ENCODE measurements at regions not wholly inside any gene's neighbourhood (a gene's known extent, or its start where the extent isn't known, plus 50 kb on each side); places are given as distances from the start of the nearest gene placed in this dataset.

DNA sequence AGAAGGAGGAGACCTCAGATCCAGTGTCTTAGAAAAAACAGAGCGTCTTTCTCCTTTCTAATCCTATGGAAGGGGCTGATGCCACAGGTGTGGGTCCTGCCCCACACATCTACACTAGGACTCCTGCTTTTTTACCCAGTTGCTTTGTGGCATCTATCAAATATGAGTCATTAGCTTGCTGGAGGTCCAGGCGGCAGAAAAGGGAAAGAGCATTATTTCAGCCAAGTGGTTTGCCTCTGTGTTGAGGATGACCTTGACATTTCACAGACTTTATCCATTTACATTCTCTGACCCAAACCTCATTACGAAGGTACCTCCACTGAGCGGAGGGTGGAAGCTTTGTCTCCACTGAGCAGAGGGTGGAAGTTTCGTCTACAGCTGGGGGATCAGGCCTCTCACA lies 308.4 kb upstream of the KLF6 start:
- Mint-ChIP-seq H3K27ac (ENCODE audit: unreplicated experiment) (no peak overlapping the region), H3K36me3 (ENCODE audit: low read depth, unreplicated experiment) (no peaks in the 10 kb centered on the region), H3K9me3 (ENCODE audit: unreplicated experiment) (no peaks in the 10 kb centered on the region), H3K27me3 (ENCODE audit: unreplicated experiment) (no peaks in the 10 kb centered on the region), H3K4me1 (ENCODE audit: unreplicated experiment) (no peaks in the 10 kb centered on the region), H3K4me3 (ENCODE audit: unreplicated experiment) (no peak overlapping the region)
- TF ChIP-seq, protein P1, sequence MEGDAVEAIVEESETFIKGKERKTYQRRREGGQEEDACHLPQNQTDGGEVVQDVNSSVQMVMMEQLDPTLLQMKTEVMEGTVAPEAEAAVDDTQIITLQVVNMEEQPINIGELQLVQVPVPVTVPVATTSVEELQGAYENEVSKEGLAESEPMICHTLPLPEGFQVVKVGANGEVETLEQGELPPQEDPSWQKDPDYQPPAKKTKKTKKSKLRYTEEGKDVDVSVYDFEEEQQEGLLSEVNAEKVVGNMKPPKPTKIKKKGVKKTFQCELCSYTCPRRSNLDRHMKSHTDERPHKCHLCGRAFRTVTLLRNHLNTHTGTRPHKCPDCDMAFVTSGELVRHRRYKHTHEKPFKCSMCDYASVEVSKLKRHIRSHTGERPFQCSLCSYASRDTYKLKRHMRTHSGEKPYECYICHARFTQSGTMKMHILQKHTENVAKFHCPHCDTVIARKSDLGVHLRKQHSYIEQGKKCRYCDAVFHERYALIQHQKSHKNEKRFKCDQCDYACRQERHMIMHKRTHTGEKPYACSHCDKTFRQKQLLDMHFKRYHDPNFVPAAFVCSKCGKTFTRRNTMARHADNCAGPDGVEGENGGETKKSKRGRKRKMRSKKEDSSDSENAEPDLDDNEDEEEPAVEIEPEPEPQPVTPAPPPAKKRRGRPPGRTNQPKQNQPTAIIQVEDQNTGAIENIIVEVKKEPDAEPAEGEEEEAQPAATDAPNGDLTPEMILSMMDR (IDR thresholded peaks at IDR 0.05; ENCODE audit: unreplicated experiment), result no peak
- DNase-seq (ENCODE audit: low spot score), result no peak

DNA sequence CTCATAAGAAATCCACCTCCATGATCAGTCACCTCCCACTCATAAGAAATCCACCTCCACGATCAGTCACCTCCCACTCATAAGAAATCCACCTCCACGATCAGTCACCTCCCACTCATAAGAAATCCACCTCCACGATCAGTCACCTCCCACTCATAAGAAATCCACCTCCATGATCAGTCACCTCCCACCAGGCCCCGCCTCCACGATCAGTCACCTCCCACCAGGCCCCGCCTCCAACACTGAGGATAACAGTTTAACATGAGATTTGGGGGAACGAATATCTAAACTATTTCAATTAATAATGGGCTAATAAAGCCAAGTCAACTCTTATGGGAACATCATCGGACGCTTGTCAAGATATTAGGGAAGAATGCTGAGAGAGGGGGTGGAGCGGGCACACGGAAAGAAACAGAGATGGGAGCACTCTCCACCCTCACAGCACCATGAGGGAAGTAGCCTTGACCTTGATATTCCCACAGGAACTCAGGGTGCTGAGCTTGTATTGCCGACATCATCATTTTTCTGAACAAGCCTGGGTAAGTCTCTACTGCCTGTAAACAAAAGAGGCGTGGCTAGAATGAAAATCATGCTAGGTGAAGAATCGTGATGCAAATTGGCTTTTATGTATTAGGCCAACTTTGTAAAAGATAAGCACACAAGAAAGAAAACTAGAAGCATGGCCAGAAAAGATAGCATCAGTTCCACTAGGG lies 303.5 kb upstream of the KLF6 start:
- TF ChIP-seq, protein P1 (IDR thresholded peaks at IDR 0.05; ENCODE audit: unreplicated experiment), result no peak
- H3K9me3 Mint-ChIP-seq (ENCODE audit: unreplicated experiment), result no peaks in the 10 kb centered on the region
- no peaks in the 10 kb centered on the region for H3K36me3 Mint-ChIP-seq (ENCODE audit: low read depth, unreplicated experiment)
- no peak for DNase-seq (ENCODE audit: low spot score)
- H3K27ac Mint-ChIP-seq (ENCODE audit: unreplicated experiment), result no peak overlapping the region
- no peak overlapping the region for H3K4me3 Mint-ChIP-seq (ENCODE audit: unreplicated experiment)
- no peaks in the 10 kb centered on the region for H3K27me3 Mint-ChIP-seq (ENCODE audit: unreplicated experiment)
- H3K4me1 Mint-ChIP-seq (ENCODE audit: unreplicated experiment), result peaks cover 9% of the 10 kb centered on the region

DNA sequence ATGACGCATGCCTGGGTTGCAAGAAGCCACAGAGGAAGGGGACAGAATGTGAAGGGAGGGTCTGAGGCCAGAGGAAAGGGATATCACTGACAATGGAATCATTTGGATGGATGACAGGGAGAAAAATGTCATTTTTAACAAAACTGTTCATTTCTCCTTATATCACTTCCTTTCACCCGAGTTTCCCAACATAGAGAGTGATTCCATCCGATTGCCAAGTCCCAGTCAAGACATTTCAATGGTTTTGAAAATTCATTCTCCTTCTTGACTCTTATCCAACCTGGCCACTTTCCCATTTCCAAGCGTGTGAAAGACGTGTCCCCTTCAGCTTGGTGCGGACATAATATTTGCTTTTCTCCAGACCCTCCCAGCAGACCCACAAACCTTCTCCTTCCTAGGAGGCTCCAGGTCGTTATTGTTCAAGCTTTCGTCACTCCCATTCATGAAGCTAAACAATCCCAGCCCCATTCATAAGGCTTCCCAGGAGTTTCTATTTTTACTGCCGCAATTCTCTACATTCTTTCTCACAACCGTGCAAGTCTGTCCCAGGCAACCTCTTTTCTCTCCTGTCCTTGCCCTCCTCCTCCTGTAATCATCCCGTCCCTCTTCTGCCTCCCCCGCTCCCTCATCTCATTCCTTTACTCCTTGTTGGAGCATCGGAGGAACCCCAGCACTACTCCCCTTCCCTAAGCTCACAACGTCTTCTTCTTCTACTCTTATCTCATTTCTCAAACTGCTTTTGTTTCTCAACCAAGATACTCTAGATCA lies 301.3 kb upstream of the KLF6 start:
- TF ChIP-seq, protein P1 (IDR thresholded peaks at IDR 0.05; ENCODE audit: unreplicated experiment), result no peak
- Mint-ChIP-seq H3K27ac (ENCODE audit: unreplicated experiment) (no peak overlapping the region), H3K36me3 (ENCODE audit: low read depth, unreplicated experiment) (no peaks in the 10 kb centered on the region)

DNA sequence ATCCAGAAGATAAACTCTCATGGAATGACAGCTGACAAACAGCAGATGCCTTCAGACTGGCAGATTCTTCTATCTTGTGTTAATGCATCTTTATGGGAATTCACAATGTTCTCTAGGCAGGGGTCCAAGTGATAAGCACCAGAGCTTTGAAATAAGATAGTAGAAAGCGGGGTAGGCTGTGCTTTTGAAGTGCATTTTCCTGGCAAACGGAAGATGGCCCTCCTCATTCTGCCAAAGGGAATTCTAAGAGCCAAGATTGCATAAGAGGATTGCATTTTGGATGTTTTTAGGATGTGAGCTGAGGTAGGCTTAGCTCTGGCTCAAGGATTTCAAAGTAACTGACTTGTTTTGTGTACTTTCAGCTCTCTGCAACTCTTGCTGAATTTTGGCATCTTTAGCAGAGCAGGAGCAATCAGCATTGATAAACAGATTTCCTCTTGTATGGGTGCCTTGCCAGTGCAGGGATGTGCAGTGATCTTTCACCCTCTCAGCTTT lies 298.5 kb upstream of the KLF6 start:
- H3K36me3 Mint-ChIP-seq (ENCODE audit: low read depth, unreplicated experiment), result no peaks in the 10 kb centered on the region

More for the DNA sequence above, 301.3 kb upstream of the KLF6 start:
- H3K4me3 Mint-ChIP-seq (ENCODE audit: unreplicated experiment), result no peak overlapping the region
- no peaks in the 10 kb centered on the region for H3K27me3 Mint-ChIP-seq (ENCODE audit: unreplicated experiment)
- no peaks in the 10 kb centered on the region for H3K9me3 Mint-ChIP-seq (ENCODE audit: unreplicated experiment)
- no peak for DNase-seq (ENCODE audit: low spot score)
- peaks cover 9% of the 10 kb centered on the region for H3K4me1 Mint-ChIP-seq (ENCODE audit: unreplicated experiment)

More for the DNA sequence above, 298.5 kb upstream of the KLF6 start:
- no peak for DNase-seq (ENCODE audit: low spot score)
- Mint-ChIP-seq H3K27me3 (ENCODE audit: unreplicated experiment) (no peaks in the 10 kb centered on the region), H3K4me1 (ENCODE audit: unreplicated experiment) (peaks cover 17% of the 10 kb centered on the region), H3K27ac (ENCODE audit: unreplicated experiment) (no peak overlapping the region), H3K4me3 (ENCODE audit: unreplicated experiment) (no peak overlapping the region), H3K9me3 (ENCODE audit: unreplicated experiment) (no peaks in the 10 kb centered on the region)
- TF ChIP-seq, protein P1 (IDR thresholded peaks at IDR 0.05; ENCODE audit: unreplicated experiment), result no peak

Data from endothelial cell (in vitro differentiated cells).